IMR-90 (cell line): ENCODE measurements at regions not wholly inside any gene's neighbourhood (a gene's known extent, or its start where the extent isn't known, plus 50 kb on each side); places are given as distances from the start of the nearest gene placed in this dataset.
A peak's percentile ranks its signal among the peaks of the same experiment; 100 is the strongest.

Source experiments
- ATAC-seq: fragments of 200-7000 bp; cut with Tn5 transposase; 2 replicates; pipeline ENCODE4 v1.9.1; 2020; ENCODE audit warnings: low read depth, mild to moderate bottlenecking, moderate library complexity
- BruUV-seq: library from RNA; stranded (reverse); fragments of 400-500 nt; replicated peaks from 2 replicates; lab custom pipeline; 2021; lab: Mats Ljungman, UMichigan
- CTCF ChIA-PET: fragments of 300-600 bp; formaldehyde crosslinking; extraction: SDS; loops from one replicate; lab custom pipeline; 2021; ENCODE audit warnings: antibody characterized with exemption; lab: Yijun Ruan, JAX
- POLR2A ChIA-PET: fragments of 300-600 bp; sonication (Branson Sonifier 250); formaldehyde crosslinking; loops from one replicate; lab custom pipeline; 2022; ENCODE audit warnings: antibody characterized with exemption; ENCODE audit not compliant: unreplicated experiment; lab: Charles Lee
- DNase-seq: peaks from one replicate; pipeline ENCODE4 v3.0.0; 2013
- H2AFZ ChIP-seq: replicated peaks from 2 replicates; pipeline ENCODE3; 2013; ENCODE audit warnings: low read length, mild to moderate bottlenecking; ENCODE audit not compliant: poor library complexity
- H2AK5ac ChIP-seq: 2 replicates; pipeline ENCODE4 v1.6.1; 2013; ENCODE audit warnings: low read depth, low read length, inconsistent platforms
- H2AK9ac ChIP-seq: replicated peaks from 2 replicates; pipeline ENCODE3; 2013; ENCODE audit warnings: mild to moderate bottlenecking, low read depth, low read length, moderate library complexity; ENCODE audit not compliant: poor library complexity
- H2BK120ac ChIP-seq: 2 replicates; pipeline ENCODE4 v1.6.1; 2013; ENCODE audit warnings: low read depth, low read length, inconsistent platforms
- H2BK15ac ChIP-seq: 3 replicates; pipeline ENCODE4 v1.6.1; 2013; ENCODE audit warnings: low read depth, low read length, inconsistent platforms
- H2BK20ac ChIP-seq: 2 replicates; pipeline ENCODE4 v1.6.1; 2013; ENCODE audit warnings: low read depth, mild to moderate bottlenecking, inconsistent platforms, low read length, moderate library complexity
- H2BK5ac ChIP-seq: 2 replicates; pipeline ENCODE4 v1.6.1; 2013; ENCODE audit warnings: mild to moderate bottlenecking, low read depth, low read length, inconsistent platforms; ENCODE audit not compliant: poor library complexity, severe bottlenecking
- H3K14ac ChIP-seq: replicated peaks from 2 replicates; pipeline ENCODE4 v1.6.1; 2013; ENCODE audit warnings: low read depth, low read length, inconsistent platforms
- H3K18ac ChIP-seq: 2 replicates; pipeline ENCODE4 v1.6.1; 2013; ENCODE audit warnings: low read depth, low read length, control low read depth
- H3K23ac ChIP-seq: 2 replicates; pipeline ENCODE4 v1.6.1; 2013; ENCODE audit warnings: low read depth, low read length, inconsistent platforms
- H3K27ac ChIP-seq: 2 replicates; pipeline ENCODE4 v1.5.1; 2013; ENCODE audit warnings: mild to moderate bottlenecking, control low read depth, low read length; ENCODE audit not compliant: insufficient read depth
- H3K27me3 ChIP-seq: 2 replicates; pipeline ENCODE4 v1.6.1; 2013; ENCODE audit warnings: low read length; ENCODE audit not compliant: control insufficient read depth, insufficient read depth
- H3K36me3 ChIP-seq: 2 replicates; pipeline ENCODE4 v1.6.1; 2013; ENCODE audit warnings: low read length, mixed read lengths; ENCODE audit not compliant: control insufficient read depth, insufficient read depth
- H3K4ac ChIP-seq: 2 replicates; pipeline ENCODE4 v1.6.1; 2013; ENCODE audit warnings: low read depth, low read length, inconsistent platforms
- H3K4me1 ChIP-seq: 2 replicates; pipeline ENCODE4 v1.6.1; 2013; ENCODE audit warnings: low read length, mixed read lengths; ENCODE audit not compliant: control insufficient read depth, insufficient read depth
- H3K4me2 ChIP-seq: 2 replicates; pipeline ENCODE4 v1.6.1; 2013; ENCODE audit warnings: low read depth, mild to moderate bottlenecking, control low read depth, low read length, moderate library complexity
- H3K4me3 ChIP-seq: 2 replicates; pipeline ENCODE4 v1.5.1; 2013; ENCODE audit warnings: low read depth, mild to moderate bottlenecking, control low read depth, low read length, moderate library complexity; ENCODE audit not compliant: insufficient read depth
- H3K56ac ChIP-seq: 2 replicates; pipeline ENCODE4 v1.6.1; 2013; ENCODE audit warnings: low read length, inconsistent platforms; ENCODE audit not compliant: insufficient read depth; ENCODE audit errors: extremely low read depth
- H3K79me1 ChIP-seq, 2 experiments: 2 replicates each; pipeline ENCODE4 v1.6.1; 2013; ENCODE audit warnings: low read length in 2 of 2, inconsistent platforms in 1 of 2, low read depth in 1 of 2
- H3K9ac ChIP-seq: 2 replicates; pipeline ENCODE4 v1.6.1; 2013; ENCODE audit warnings: low read depth, low read length, control low read depth
- H3K9me1 ChIP-seq: 2 replicates; pipeline ENCODE4 v1.6.1; 2013; ENCODE audit warnings: low read length, inconsistent platforms; ENCODE audit not compliant: insufficient read depth
- H3K9me3 ChIP-seq: 2 replicates; pipeline ENCODE4 v1.6.1; 2013; ENCODE audit warnings: low read length; ENCODE audit not compliant: control insufficient read depth, insufficient read depth
- H4K20me1 ChIP-seq: 2 replicates; pipeline ENCODE4 v1.6.1; 2013; ENCODE audit warnings: low read length, inconsistent platforms; ENCODE audit not compliant: insufficient read depth
- H4K5ac ChIP-seq: 2 replicates; pipeline ENCODE4 v1.6.1; 2013; ENCODE audit warnings: mild to moderate bottlenecking, low read depth, low read length, control low read depth
- H4K8ac ChIP-seq, 2 experiments: 2 replicates each; pipeline ENCODE4 v1.6.1; 2013; ENCODE audit warnings: low read depth in 2 of 2, low read length in 2 of 2, control low read depth in 1 of 2, inconsistent platforms in 1 of 2
- H4K91ac ChIP-seq: 2 replicates; pipeline ENCODE4 v1.6.1; 2013; ENCODE audit warnings: low read depth, low read length, inconsistent platforms; ENCODE audit not compliant: insufficient read depth
- CEBPB ChIP-seq: IDR thresholded peaks from 2 replicates; pipeline ENCODE4 v1.6.1; 2012; ENCODE audit warnings: low read depth, low read length, improper control_type of control experiment
- CHD1 ChIP-seq: IDR thresholded peaks from 2 replicates; pipeline ENCODE4 v1.6.1; 2012; ENCODE audit warnings: low read depth, low read length, improper control_type of control experiment
- FOS ChIP-seq: fragments of 150-350 bp; IDR thresholded peaks from 2 replicates; pipeline ENCODE4 v1.6.1; 2016; ENCODE audit warnings: low read depth, low read length
- MAFK ChIP-seq: IDR thresholded peaks from 2 replicates; pipeline ENCODE4 v1.6.1; 2012; ENCODE audit warnings: low read depth, low read length, improper control_type of control experiment
- MAZ ChIP-seq: IDR thresholded peaks from 2 replicates; pipeline ENCODE4 v1.6.1; 2012; ENCODE audit warnings: low read depth, mild to moderate bottlenecking, low read length, improper control_type of control experiment, moderate library complexity, borderline replicate concordance
- MXI1 ChIP-seq: IDR thresholded peaks from 2 replicates; pipeline ENCODE4 v1.6.1; 2012; ENCODE audit warnings: low read depth, mild to moderate bottlenecking, low read length, moderate library complexity, borderline replicate concordance
- NFE2L2 ChIP-seq: fragments of 150-350 bp; IDR thresholded peaks from 2 replicates; pipeline ENCODE4 v1.6.1; 2016; ENCODE audit warnings: low read depth, mild to moderate bottlenecking, low read length
- POLR2A ChIP-seq: IDR thresholded peaks from 2 replicates; pipeline ENCODE4 v1.6.1; 2012; ENCODE audit warnings: mild to moderate bottlenecking, low read depth, low read length
- RAD21 ChIP-seq: IDR thresholded peaks from 2 replicates; pipeline ENCODE4 v1.6.1; 2012; ENCODE audit warnings: low read length, improper control_type of control experiment
- RCOR1 ChIP-seq: IDR thresholded peaks from 2 replicates; pipeline ENCODE4 v1.6.1; 2012; ENCODE audit warnings: mild to moderate bottlenecking, low read length, improper control_type of control experiment; ENCODE audit not compliant: insufficient replicate concordance
- RFX5 ChIP-seq: IDR thresholded peaks from 2 replicates; pipeline ENCODE4 v1.8.0; 2012; ENCODE audit warnings: low read depth, mild to moderate bottlenecking, low read length, moderate library complexity
- SMC3 ChIP-seq: fragments of 150-350 bp; IDR thresholded peaks from 2 replicates; pipeline ENCODE4 v1.6.1; 2016; ENCODE audit warnings: low read depth, mild to moderate bottlenecking, antibody characterized with exemption, low read length, moderate library complexity
- WGBS, 2 experiments: methylation state at CpG; one replicate each; pipeline versions ENCODE4 v1.1.5 to v1.1.7; 2013; ENCODE audit warnings: missing lambda C conversion rate in 2 of 2; ENCODE audit not compliant: insufficient read length in 1 of 2; ENCODE audit errors: extremely low coverage in 2 of 2; 5-methylcytosine and 5-hydroxymethylcytosine counted together
- dilution Hi-C: fragments of 300-500 bp; cut with HindIII; formaldehyde crosslinking; loops from one replicate; pipeline ENCODE4 v1.14.3; 2018; ENCODE audit warnings: low sequenced_read_pairs; ENCODE audit not compliant: unreplicated experiment
- in situ Hi-C: fragments of 300-500 bp; cut with MboI; formaldehyde crosslinking; loops from 3 replicates; pipeline ENCODE4 v1.14.3; 2019; ENCODE audit warnings: low sequenced_read_pairs, inconsistent platforms, mixed read lengths
- intact Hi-C: fragments of 100-400 bp; cut with micrococcal nuclease; formaldehyde crosslinking; loops from 2 replicates; pipeline ENCODE4 v1.10.0; 2022
- TF ChIP-seq, protein P1 (sequence below): conservative IDR thresholded peaks from 2 replicates; pipeline ENCODE4 v1.5.1; 2012; ENCODE audit warnings: mild to moderate bottlenecking, low read depth, low read length, improper control_type of control experiment
- TF ChIP-seq, protein P2 (sequence below): fragments of 150-350 bp; IDR thresholded peaks from 2 replicates; pipeline ENCODE4 v1.6.1; 2016; ENCODE audit warnings: low read depth, mild to moderate bottlenecking, low read length, moderate library complexity, borderline replicate concordance

DNA sequence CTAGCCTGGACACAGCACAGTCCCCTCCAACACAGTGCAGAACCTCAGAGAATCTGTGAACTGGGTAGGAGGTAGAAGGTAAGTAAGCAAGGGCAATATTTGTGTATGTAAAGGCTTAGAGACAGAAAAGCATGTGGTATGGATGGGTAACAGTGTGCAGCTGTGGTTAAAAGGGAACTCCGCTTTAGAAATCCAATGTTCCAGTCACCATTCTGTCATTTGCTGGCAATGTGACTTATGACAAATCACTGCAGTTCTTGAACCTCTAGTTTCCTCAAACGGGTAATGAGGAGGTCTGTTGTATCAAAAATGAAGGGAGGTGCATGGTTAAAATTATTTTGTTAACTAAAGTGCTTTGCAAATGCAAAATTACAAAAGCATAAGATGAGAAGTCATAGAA, 125.5 kb upstream of the IFNE start:
- H2AK9ac ChIP-seq: no peak overlapping the region
- no peaks in the 10 kb centered on the region for H4K20me1 ChIP-seq
- no peak overlapping the region for H3K9ac ChIP-seq
- H4K91ac ChIP-seq: no peak overlapping the region
- H3K27me3 ChIP-seq: no peaks in the 10 kb centered on the region
- no peak overlapping the region for H2AFZ ChIP-seq
- in situ Hi-C loops (no loop called here), dilution Hi-C loops (no loop called here), intact Hi-C loops (no loop called here)
- ChIA-PET CTCF (interaction anchor here (1.4 kb wide), 1 partner anchor 66 kb away, joined by 3 read pairs; no protein-coding TSS in a partner anchor), POLR2A (no interaction called here)
- no peak for TF ChIP-seq POLR2A
- TF ChIP-seq MAZ: no peak
- TF ChIP-seq, protein P1, sequence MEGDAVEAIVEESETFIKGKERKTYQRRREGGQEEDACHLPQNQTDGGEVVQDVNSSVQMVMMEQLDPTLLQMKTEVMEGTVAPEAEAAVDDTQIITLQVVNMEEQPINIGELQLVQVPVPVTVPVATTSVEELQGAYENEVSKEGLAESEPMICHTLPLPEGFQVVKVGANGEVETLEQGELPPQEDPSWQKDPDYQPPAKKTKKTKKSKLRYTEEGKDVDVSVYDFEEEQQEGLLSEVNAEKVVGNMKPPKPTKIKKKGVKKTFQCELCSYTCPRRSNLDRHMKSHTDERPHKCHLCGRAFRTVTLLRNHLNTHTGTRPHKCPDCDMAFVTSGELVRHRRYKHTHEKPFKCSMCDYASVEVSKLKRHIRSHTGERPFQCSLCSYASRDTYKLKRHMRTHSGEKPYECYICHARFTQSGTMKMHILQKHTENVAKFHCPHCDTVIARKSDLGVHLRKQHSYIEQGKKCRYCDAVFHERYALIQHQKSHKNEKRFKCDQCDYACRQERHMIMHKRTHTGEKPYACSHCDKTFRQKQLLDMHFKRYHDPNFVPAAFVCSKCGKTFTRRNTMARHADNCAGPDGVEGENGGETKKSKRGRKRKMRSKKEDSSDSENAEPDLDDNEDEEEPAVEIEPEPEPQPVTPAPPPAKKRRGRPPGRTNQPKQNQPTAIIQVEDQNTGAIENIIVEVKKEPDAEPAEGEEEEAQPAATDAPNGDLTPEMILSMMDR: no peak
- no peak for TF ChIP-seq MXI1
- no peak for TF ChIP-seq NFE2L2
- no peak for TF ChIP-seq CEBPB
- TF ChIP-seq MAFK: no peak
- TF ChIP-seq SMC3: no peak
- TF ChIP-seq CHD1: no peak
- TF ChIP-seq RFX5: no peak
- no peak for TF ChIP-seq FOS
- TF ChIP-seq RAD21: no peak
- TF ChIP-seq, protein P2, sequence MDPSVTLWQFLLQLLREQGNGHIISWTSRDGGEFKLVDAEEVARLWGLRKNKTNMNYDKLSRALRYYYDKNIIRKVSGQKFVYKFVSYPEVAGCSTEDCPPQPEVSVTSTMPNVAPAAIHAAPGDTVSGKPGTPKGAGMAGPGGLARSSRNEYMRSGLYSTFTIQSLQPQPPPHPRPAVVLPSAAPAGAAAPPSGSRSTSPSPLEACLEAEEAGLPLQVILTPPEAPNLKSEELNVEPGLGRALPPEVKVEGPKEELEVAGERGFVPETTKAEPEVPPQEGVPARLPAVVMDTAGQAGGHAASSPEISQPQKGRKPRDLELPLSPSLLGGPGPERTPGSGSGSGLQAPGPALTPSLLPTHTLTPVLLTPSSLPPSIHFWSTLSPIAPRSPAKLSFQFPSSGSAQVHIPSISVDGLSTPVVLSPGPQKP: no peak
- TF ChIP-seq RCOR1: no peak
- ATAC-seq (no peak), DNase-seq (no peak)
- H2BK5ac ChIP-seq: no peak overlapping the region
- no peak overlapping the region for H4K5ac ChIP-seq
- H3K4me1 ChIP-seq: peaks cover 8% of the 10 kb centered on the region
- H3K27ac ChIP-seq: no peak overlapping the region
- 0 out of 4 replicates have a peak overlapping the region, but pooled peaks of 1 of the 2 experiments have one; percentile 40 for H4K8ac ChIP-seq
- peak overlapping the region; percentile 1; the same call in 1 of the 2 replicates for H2BK20ac ChIP-seq
- H3K4ac ChIP-seq: peak overlapping the region; percentile 11; the same call in 1 of the 2 replicates
- H2BK15ac ChIP-seq: peak overlapping the region; percentile 15; the same call in 2 of the 3 replicates
- H3K4me3 ChIP-seq: no peak overlapping the region
- H3K79me1 ChIP-seq: no peaks in the 10 kb centered on the region
- H3K4me2 ChIP-seq: no peak overlapping the region
- no peaks in the 10 kb centered on the region for H3K9me3 ChIP-seq
- peak overlapping the region; percentile 17 for H3K14ac ChIP-seq
- H2AK5ac ChIP-seq: peak overlapping the region; percentile 77
- no peak overlapping the region; the same call in 1 of the 2 replicates for H3K18ac ChIP-seq
- no peak overlapping the region for H3K56ac ChIP-seq
- H3K23ac ChIP-seq: peak overlapping the region; percentile 68; the same call in 1 of the 2 replicates
- H3K36me3 ChIP-seq: no peaks in the 10 kb centered on the region
- H2BK120ac ChIP-seq: peak overlapping the region; percentile 25; the same call in 1 of the 2 replicates
- no TSS peak for BruUV-seq
- WGBS, 2 experiments: no CpG with 5 or more reads among the region's 2 CpGs
- 0 out of 2 replicates have a peak, but pooled peaks cover 7% of the 10 kb centered on the region for H3K9me1 ChIP-seq
